PFSK-1 (cell line): ENCODE measurements at regions not wholly inside any gene's neighbourhood (a gene's known extent, or its start where the extent isn't known, plus 50 kb on each side); places are given as distances from the start of the nearest gene placed in this dataset.

Experiments used
- POLR2AphosphoS5 ChIP-seq: IDR thresholded peaks from 2 replicates; pipeline ENCODE4 v1.6.1; 2012; ENCODE audit warnings: low read depth, mild to moderate bottlenecking, control low read depth, low read length, moderate library complexity
- SIN3A ChIP-seq: IDR thresholded peaks from 2 replicates; pipeline ENCODE4 v1.6.1; 2012; ENCODE audit warnings: mild to moderate bottlenecking, low read length, moderate library complexity, borderline replicate concordance; ENCODE audit not compliant: insufficient read depth
- TF ChIP-seq, protein P1 (sequence below), 2 experiments: IDR thresholded peaks; 2 replicates each; pipeline versions ENCODE4 v1.6.1 to v1.8.0; 2011 to 2012; ENCODE audit warnings: low read depth in 2 of 2, low read length in 2 of 2, control low read depth in 1 of 2, inconsistent platforms in 1 of 2, mild to moderate bottlenecking in 1 of 2, moderate library complexity in 1 of 2; ENCODE audit not compliant: insufficient read depth in 1 of 2

DNA sequence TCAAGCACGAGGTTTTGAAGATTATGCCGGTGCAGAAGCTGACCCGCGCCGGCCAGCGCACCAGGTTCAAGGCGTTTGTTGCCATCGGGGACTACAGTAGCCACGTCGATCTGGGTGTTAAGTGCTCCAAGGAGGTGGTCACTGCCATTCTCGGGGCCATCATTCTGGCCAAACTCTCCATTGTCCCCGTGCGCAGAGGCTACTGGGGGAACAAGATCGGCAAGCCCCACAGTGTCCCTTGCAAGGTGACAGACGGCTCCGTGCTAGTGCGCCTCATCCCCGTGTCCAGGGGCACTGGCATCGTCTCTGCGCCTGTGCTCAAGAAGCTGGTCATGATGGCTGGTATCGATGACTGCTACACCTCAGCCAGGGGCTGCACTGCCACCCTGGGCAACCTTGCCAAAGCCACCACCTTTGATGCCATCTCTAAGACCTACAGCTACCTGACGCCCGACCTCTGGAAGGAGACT, 284.7 kb downstream of the GPR37 start:
- TF ChIP-seq, protein P1, sequence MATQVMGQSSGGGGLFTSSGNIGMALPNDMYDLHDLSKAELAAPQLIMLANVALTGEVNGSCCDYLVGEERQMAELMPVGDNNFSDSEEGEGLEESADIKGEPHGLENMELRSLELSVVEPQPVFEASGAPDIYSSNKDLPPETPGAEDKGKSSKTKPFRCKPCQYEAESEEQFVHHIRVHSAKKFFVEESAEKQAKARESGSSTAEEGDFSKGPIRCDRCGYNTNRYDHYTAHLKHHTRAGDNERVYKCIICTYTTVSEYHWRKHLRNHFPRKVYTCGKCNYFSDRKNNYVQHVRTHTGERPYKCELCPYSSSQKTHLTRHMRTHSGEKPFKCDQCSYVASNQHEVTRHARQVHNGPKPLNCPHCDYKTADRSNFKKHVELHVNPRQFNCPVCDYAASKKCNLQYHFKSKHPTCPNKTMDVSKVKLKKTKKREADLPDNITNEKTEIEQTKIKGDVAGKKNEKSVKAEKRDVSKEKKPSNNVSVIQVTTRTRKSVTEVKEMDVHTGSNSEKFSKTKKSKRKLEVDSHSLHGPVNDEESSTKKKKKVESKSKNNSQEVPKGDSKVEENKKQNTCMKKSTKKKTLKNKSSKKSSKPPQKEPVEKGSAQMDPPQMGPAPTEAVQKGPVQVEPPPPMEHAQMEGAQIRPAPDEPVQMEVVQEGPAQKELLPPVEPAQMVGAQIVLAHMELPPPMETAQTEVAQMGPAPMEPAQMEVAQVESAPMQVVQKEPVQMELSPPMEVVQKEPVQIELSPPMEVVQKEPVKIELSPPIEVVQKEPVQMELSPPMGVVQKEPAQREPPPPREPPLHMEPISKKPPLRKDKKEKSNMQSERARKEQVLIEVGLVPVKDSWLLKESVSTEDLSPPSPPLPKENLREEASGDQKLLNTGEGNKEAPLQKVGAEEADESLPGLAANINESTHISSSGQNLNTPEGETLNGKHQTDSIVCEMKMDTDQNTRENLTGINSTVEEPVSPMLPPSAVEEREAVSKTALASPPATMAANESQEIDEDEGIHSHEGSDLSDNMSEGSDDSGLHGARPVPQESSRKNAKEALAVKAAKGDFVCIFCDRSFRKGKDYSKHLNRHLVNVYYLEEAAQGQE (IDR thresholded peaks at IDR 0.05; ENCODE audit: insufficient read depth in 1 of 2, low read depth in 2 of 2, low read length in 2 of 2): no peak
- no peak for TF ChIP-seq POLR2AphosphoS5
- no peak for TF ChIP-seq SIN3A
